ENCODE measurements at regions not wholly inside any gene's neighbourhood (a gene's known extent, or its start where the extent isn't known, plus 50 kb on each side); places are given as distances from the start of the nearest gene placed in this dataset.

DNA sequence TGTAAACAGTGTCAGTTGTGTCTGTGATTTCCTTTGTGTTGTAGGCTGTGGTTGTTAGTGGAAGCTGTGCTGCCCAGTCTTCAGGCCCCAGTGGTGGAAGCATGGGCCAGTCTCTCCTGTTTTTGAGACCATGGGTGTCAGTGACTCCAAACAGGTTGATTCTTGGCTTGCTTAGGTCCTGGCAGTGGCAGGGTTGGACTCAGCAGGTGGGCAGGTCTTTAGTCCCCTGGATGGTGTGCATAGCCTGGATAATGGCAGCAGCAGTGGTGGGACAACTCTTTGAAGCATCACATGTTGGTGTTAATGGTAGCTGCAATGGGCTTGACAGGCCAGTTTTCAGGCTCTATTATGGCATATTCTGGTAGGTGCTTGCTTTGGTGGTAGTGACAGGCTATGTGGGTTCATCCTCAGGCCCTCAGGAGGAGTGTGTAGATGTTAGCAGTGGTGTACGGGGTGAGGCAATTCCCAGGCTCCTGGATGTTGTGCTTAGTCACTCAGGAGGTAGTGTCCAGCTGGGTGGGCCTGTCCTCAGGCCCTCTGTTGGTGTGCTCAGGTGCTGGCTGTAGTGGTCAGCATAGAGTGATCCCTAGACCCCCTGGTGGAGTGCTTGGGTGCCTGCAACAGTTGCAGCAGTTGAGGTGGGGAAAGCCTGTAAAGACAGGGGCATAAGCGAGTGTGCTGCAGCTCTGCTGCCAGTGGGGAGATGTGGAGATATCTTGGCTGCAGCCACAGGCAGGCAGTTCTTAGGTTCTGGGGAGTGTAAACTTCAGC, 596.7 kb downstream of the PDCD6IP start:
- Histone ChIP-seq H3K4me3 (replicated peaks in 1 of 3; ENCODE audit: insufficient read depth in 1 of 3, low read depth in 1 of 3, low read length in 3 of 3) (no peak overlapping the region), H3K79me2 (ENCODE audit: control insufficient read depth, insufficient read depth, low read length) (no peaks in the 10 kb centered on the region), H2AFZ (ENCODE audit: low read depth, low read length) (no peak overlapping the region), H4K20me1 (replicated peaks; ENCODE audit: control insufficient read depth, extremely low read depth, insufficient read depth, low read length) (no peaks in the 10 kb centered on the region), H3K9me3 (replicated peaks; ENCODE audit: control insufficient read depth, insufficient read depth, low read length) (no peaks in the 10 kb centered on the region), H3K9ac (replicated peaks; ENCODE audit: extremely low read depth, insufficient read depth, low read length) (no peak overlapping the region), H3K9me1 (replicated peaks; ENCODE audit: control insufficient read depth, extremely low read depth, insufficient read depth, low read length) (no peaks in the 10 kb centered on the region), H3K27me3 (ENCODE audit: control insufficient read depth in 2 of 2, insufficient read depth in 2 of 2, low read length in 2 of 2) (no peaks in the 10 kb centered on the region), H3K27ac (ENCODE audit: insufficient read depth, low read depth, low read length) (no peak overlapping the region), H3K4me1 (ENCODE audit: control insufficient read depth, extremely low read depth, insufficient read depth, low read length) (no peaks in the 10 kb centered on the region), H3K4me2 (ENCODE audit: insufficient read depth, low read length) (no peak overlapping the region), H3K36me3 (ENCODE audit: control insufficient read depth in 2 of 2, extremely low read depth in 1 of 2, insufficient read depth in 2 of 2, low read length in 2 of 2) (no peaks in the 10 kb centered on the region)
- CTCF ChIA-PET, result interaction anchor here (1.1 kb wide), 1 partner anchor 288 kb away, joined by 4 read pairs; no protein-coding TSS in a partner anchor
- FAIRE-seq (no peak), DNase-seq (ENCODE audit: low read depth, low spot score) (no peak)
- intact Hi-C loops (cut with micrococcal nuclease) (no loop called here), dilution Hi-C loops (cut with MboI; ENCODE audit: extremely low pct_ligation_motif_present, low sequenced_read_pairs) (no loop called here)
- no TSS peak for BruUV-seq (replicated peaks)
- POLR2A ChIA-PET, result no interaction called here
- TF ChIP-seq, protein P1, sequence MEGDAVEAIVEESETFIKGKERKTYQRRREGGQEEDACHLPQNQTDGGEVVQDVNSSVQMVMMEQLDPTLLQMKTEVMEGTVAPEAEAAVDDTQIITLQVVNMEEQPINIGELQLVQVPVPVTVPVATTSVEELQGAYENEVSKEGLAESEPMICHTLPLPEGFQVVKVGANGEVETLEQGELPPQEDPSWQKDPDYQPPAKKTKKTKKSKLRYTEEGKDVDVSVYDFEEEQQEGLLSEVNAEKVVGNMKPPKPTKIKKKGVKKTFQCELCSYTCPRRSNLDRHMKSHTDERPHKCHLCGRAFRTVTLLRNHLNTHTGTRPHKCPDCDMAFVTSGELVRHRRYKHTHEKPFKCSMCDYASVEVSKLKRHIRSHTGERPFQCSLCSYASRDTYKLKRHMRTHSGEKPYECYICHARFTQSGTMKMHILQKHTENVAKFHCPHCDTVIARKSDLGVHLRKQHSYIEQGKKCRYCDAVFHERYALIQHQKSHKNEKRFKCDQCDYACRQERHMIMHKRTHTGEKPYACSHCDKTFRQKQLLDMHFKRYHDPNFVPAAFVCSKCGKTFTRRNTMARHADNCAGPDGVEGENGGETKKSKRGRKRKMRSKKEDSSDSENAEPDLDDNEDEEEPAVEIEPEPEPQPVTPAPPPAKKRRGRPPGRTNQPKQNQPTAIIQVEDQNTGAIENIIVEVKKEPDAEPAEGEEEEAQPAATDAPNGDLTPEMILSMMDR (IDR thresholded peaks at IDR 0.05; ENCODE audit: extremely low read depth in 1 of 2, insufficient read depth in 1 of 2, low read depth in 1 of 2, low read length in 2 of 2), result peak in 1 of 2 donors; percentile 6
- no peak for TF ChIP-seq POLR2AphosphoS5 (IDR thresholded peaks at IDR 0.05; ENCODE audit: insufficient read depth, low read depth, low read length)
- TF ChIP-seq, protein P2, sequence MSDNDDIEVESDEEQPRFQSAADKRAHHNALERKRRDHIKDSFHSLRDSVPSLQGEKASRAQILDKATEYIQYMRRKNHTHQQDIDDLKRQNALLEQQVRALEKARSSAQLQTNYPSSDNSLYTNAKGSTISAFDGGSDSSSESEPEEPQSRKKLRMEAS (IDR thresholded peaks at IDR 0.05; ENCODE audit: insufficient read depth, insufficient read length), result no peak

DNA sequence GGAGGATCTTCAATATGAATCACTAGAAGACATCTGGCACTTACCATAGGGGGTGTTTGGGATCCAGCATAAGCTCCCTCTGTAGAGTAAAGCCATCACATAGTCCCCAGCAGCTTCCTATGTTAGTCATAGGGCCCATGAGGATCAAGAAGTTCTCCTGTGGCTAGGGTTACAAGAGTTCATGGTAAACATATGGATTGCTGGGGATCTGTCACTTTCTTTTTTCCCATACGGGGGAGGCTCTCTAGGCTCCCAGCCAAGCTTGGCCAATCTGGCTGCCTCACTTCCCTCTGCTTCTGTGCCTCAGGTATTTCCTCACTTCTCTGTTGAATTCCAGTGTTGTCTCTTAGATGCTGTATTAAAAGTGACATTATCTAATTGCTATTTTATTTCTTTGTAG, 597.9 kb downstream of the PDCD6IP start:
- no peaks in the 10 kb centered on the region for H3K79me2 ChIP-seq (ENCODE audit: control insufficient read depth, insufficient read depth, low read length)
- no peaks in the 10 kb centered on the region for H3K36me3 ChIP-seq (ENCODE audit: control insufficient read depth in 2 of 2, extremely low read depth in 1 of 2, insufficient read depth in 2 of 2, low read length in 2 of 2)
- POLR2A ChIA-PET, result no interaction called here
- no peaks in the 10 kb centered on the region for H3K9me3 ChIP-seq (replicated peaks; ENCODE audit: control insufficient read depth, insufficient read depth, low read length)
- H3K4me1 ChIP-seq (ENCODE audit: control insufficient read depth, extremely low read depth, insufficient read depth, low read length), result no peaks in the 10 kb centered on the region
- CTCF ChIA-PET, result no interaction called here
- no TSS peak for BruUV-seq (replicated peaks)
- H3K27ac ChIP-seq (ENCODE audit: insufficient read depth, low read depth, low read length), result no peak overlapping the region
- no peaks in the 10 kb centered on the region for H3K9me1 ChIP-seq (replicated peaks; ENCODE audit: control insufficient read depth, extremely low read depth, insufficient read depth, low read length)
- no peak for FAIRE-seq
- TF ChIP-seq POLR2AphosphoS5 (IDR thresholded peaks at IDR 0.05; ENCODE audit: insufficient read depth, low read depth, low read length), result no peak
- TF ChIP-seq POLR2A (IDR thresholded peaks at IDR 0.05; ENCODE audit: low read depth, low read length), result no peak
- TF ChIP-seq JUN (IDR thresholded peaks at IDR 0.05; ENCODE audit: borderline replicate concordance, insufficient read depth, insufficient read length, low read depth), result no peak
- no peak for TF ChIP-seq MYC (IDR thresholded peaks at IDR 0.05; ENCODE audit: low read depth, low read length)
- no peak for TF ChIP-seq EZH2 (IDR thresholded peaks at IDR 0.05; ENCODE audit: borderline replicate concordance, low read depth, low read length, severe bottlenecking)
- TF ChIP-seq FOS (IDR thresholded peaks at IDR 0.05; ENCODE audit: borderline replicate concordance, insufficient read depth, low read length), result no peak
- TF ChIP-seq, protein P2 (IDR thresholded peaks at IDR 0.05; ENCODE audit: insufficient read depth, insufficient read length), result no peak
- TF ChIP-seq, protein P1 (IDR thresholded peaks at IDR 0.05; ENCODE audit: extremely low read depth in 1 of 2, insufficient read depth in 1 of 2, low read depth in 1 of 2, low read length in 2 of 2), result no peak
- TF ChIP-seq GATA2 (IDR thresholded peaks at IDR 0.05; ENCODE audit: insufficient read depth, insufficient read length, low read depth, low read length), result no peak
- intact Hi-C loops (cut with micrococcal nuclease) (no loop called here), dilution Hi-C loops (cut with MboI; ENCODE audit: extremely low pct_ligation_motif_present, low sequenced_read_pairs) (no loop called here)
- H3K27me3 ChIP-seq (ENCODE audit: control insufficient read depth in 2 of 2, insufficient read depth in 2 of 2, low read length in 2 of 2), result no peaks in the 10 kb centered on the region
- no peak overlapping the region for H2AFZ ChIP-seq (ENCODE audit: low read depth, low read length)
- DNase-seq (ENCODE audit: low read depth, low spot score), result no peak
- H3K4me2 ChIP-seq (ENCODE audit: insufficient read depth, low read length), result no peak overlapping the region
- no peak overlapping the region for H3K9ac ChIP-seq (replicated peaks; ENCODE audit: extremely low read depth, insufficient read depth, low read length)
- H4K20me1 ChIP-seq (replicated peaks; ENCODE audit: control insufficient read depth, extremely low read depth, insufficient read depth, low read length), result no peaks in the 10 kb centered on the region
- H3K4me3 ChIP-seq (replicated peaks in 1 of 3; ENCODE audit: insufficient read depth in 1 of 3, low read depth in 1 of 3, low read length in 3 of 3), result no peak overlapping the region

Data from endothelial cell of umbilical vein (primary cell).